CD4-positive, alpha-beta memory T cell (primary cell): ENCODE measurements at regions not wholly inside any gene's neighbourhood (a gene's known extent, or its start where the extent isn't known, plus 50 kb on each side); places are given as distances from the start of the nearest gene placed in this dataset.
A peak's percentile ranks its signal among the peaks of the same experiment; 100 is the strongest.

Source experiments
- CTCF ChIA-PET: fragments of 350-600 bp; sonication (Branson Sonifier 250); formaldehyde crosslinking; loops from one replicate; lab custom pipeline; 2021; ENCODE audit warnings: inconsistent platforms; ENCODE audit not compliant: partially characterized antibody; lab: Charles Lee
- POLR2A ChIA-PET: fragments of 350-600 bp; sonication (Branson Sonifier 250); formaldehyde crosslinking; loops from one replicate; lab custom pipeline; 2021; ENCODE audit not compliant: partially characterized antibody; lab: Charles Lee
- DNase-seq, 5 donors: peaks; one replicate each; pipeline versions ENCODE4 v3.0.0 to v3.0.0-alpha.2; 2020 to 2022; ENCODE audit warnings: mixed read lengths in 1 of 5
- H3K27ac ChIP-seq: one replicate; pipeline ENCODE4 v1.7.0; 2013; ENCODE audit warnings: low read depth, low read length
- H3K27me3 ChIP-seq: 2 replicates; pipeline ENCODE4 v1.7.0; 2013; ENCODE audit warnings: mild to moderate bottlenecking, low read length, moderate library complexity; ENCODE audit not compliant: insufficient read depth
- H3K36me3 ChIP-seq: 2 replicates; pipeline ENCODE4 v1.7.0; 2013; ENCODE audit warnings: mild to moderate bottlenecking, low read length, moderate library complexity; ENCODE audit not compliant: insufficient read depth
- H3K4me1 ChIP-seq: 2 replicates; pipeline ENCODE4 v1.7.0; 2013; ENCODE audit warnings: mild to moderate bottlenecking, low read length, moderate library complexity; ENCODE audit not compliant: insufficient read depth
- H3K4me3 ChIP-seq, 2 donors: one replicate each; pipeline ENCODE4 v1.7.0; 2013; ENCODE audit warnings: low read length in 2 of 2, mild to moderate bottlenecking in 1 of 2
- H3K9me3 ChIP-seq, 2 donors: one replicate each; pipeline ENCODE4 v1.7.0; 2013; ENCODE audit warnings: low read length in 2 of 2, control low read depth in 1 of 2; ENCODE audit not compliant: control insufficient read depth in 1 of 2
- H3K27ac Mint-ChIP-seq, 7 donors: one replicate each; pipeline ENCODE4 v1.8.0; 2020 to 2021; ENCODE audit warnings: mixed read lengths in 7 of 7, mild to moderate bottlenecking in 6 of 7, inconsistent platforms in 3 of 7, moderate library complexity in 3 of 7
- H3K27me3 Mint-ChIP-seq, 2 donors: one replicate each; pipeline ENCODE4 v1.8.0; 2020 to 2021; ENCODE audit warnings: mixed read lengths in 2 of 2
- H3K36me3 Mint-ChIP-seq, 2 donors: one replicate each; pipeline ENCODE4 v1.8.0; 2020 to 2021; ENCODE audit warnings: mixed read lengths in 2 of 2, inconsistent platforms in 1 of 2, mild to moderate bottlenecking in 1 of 2
- H3K4me1 Mint-ChIP-seq, 4 donors: one replicate each; pipeline ENCODE4 v1.8.0; 2020 to 2021; ENCODE audit warnings: mixed read lengths in 4 of 4, mild to moderate bottlenecking in 1 of 4
- H3K4me3 Mint-ChIP-seq, 8 donors: one replicate each; pipeline ENCODE4 v1.8.0; 2020 to 2021; ENCODE audit warnings: mixed read lengths in 8 of 8, mild to moderate bottlenecking in 7 of 8, moderate library complexity in 6 of 8, inconsistent platforms in 3 of 8
- H3K9me3 Mint-ChIP-seq, 8 donors: one replicate each; pipeline ENCODE4 v1.8.0; 2020 to 2021; ENCODE audit warnings: mixed read lengths in 8 of 8, mild to moderate bottlenecking in 5 of 8, inconsistent platforms in 3 of 8, moderate library complexity in 1 of 8
- intact Hi-C: fragments of 100-400 bp; cut with micrococcal nuclease; formaldehyde crosslinking; loops from one replicate; pipeline ENCODE4 v1.15.1; 2023

DNA sequence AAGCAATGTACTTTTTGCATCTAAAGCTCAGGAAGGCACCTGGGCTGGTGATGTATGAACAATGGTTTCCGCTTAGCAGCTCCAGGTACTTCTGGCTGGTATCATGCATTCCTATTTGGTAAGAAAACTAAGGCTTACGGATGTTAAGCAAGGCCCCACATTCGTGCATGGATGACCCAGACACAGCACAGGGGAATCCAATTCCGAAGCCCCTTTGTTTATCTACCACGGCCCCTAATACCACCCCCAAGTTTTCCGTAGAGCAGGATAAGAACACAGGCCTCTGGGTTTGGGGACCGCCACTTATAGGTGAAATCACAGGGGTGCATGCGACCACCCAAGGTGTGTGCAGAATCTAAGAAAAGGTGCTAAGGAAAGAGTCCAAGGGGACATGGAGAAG lies 192.1 kb upstream of the ID2 start:
- intact Hi-C loops = loop anchor here (2.0 to 10.0 kb wide), 3 partner anchors 55 to 345 kb away; partner anchors contain the start of gene KIDINS220
- peaks cover 61% of the 10 kb centered on the region for H3K4me1 ChIP-seq
- Mint-ChIP-seq H3K27me3 (no peaks in the 10 kb centered on the region), H3K4me1 (peaks cover 37 to 69% (median 50%) of the 10 kb centered on the region in 4 donors), H3K9me3 (no peaks in the 10 kb centered on the region), H3K4me3 (peak overlapping the region in 3 of 8 donors; percentile 83 to 93 (median 88)), H3K27ac (peak overlapping the region; percentile 2 to 100 (median 99)), H3K36me3 (no peaks in the 10 kb centered on the region)
- H3K36me3 ChIP-seq = no peaks in the 10 kb centered on the region
- no peak overlapping the region for H3K4me3 ChIP-seq
- DNase-seq = no peak
- CTCF ChIA-PET = interaction anchor here (1.5 to 3.7 kb wide), 3 partner anchors 11 to 193 kb away, joined by 3 to 18 read pairs (median 3); no protein-coding TSS in a partner anchor
- H3K27ac ChIP-seq = peak overlapping the region; percentile 83
- POLR2A ChIA-PET = interaction anchor here (1.2 to 4.0 kb wide), 6 partner anchors 12 to 764 kb away, joined by 5 to 46 read pairs (median 23); partner anchors contain the start of gene ID2
- no peaks in the 10 kb centered on the region for H3K27me3 ChIP-seq
- H3K9me3 ChIP-seq = no peaks in the 10 kb centered on the region

- CTCF ChIA-PET = interaction anchor here (0.7 to 1.6 kb wide), 2 partner anchors 64 to 193 kb away, joined by 3 read pairs; no protein-coding TSS in a partner anchor
- H3K4me1 Mint-ChIP-seq = peaks cover 37 to 68% (median 47%) of the 10 kb centered on the region in 4 donors
- peaks cover 57% of the 10 kb centered on the region for H3K4me1 ChIP-seq
- peak overlapping the region; percentile 83 for H3K27ac ChIP-seq
- intact Hi-C loops = no loop called here
- H3K4me3 ChIP-seq = no peak overlapping the region
- no peaks in the 10 kb centered on the region for H3K36me3 Mint-ChIP-seq
- H3K27ac Mint-ChIP-seq = peak overlapping the region; percentile 43 to 100 (median 99)
- H3K9me3 ChIP-seq = no peaks in the 10 kb centered on the region
- H3K27me3 ChIP-seq = no peaks in the 10 kb centered on the region
- H3K4me3 Mint-ChIP-seq = peak overlapping the region in 3 of 8 donors; percentile 15 to 93 (median 24)
- H3K36me3 ChIP-seq = no peaks in the 10 kb centered on the region
- no peak for DNase-seq
- no peaks in the 10 kb centered on the region for H3K9me3 Mint-ChIP-seq
- no peaks in the 10 kb centered on the region for H3K27me3 Mint-ChIP-seq
- POLR2A ChIA-PET = interaction anchor here (4.0 kb wide), 2 partner anchors 12 to 54 kb away, joined by 29 to 46 read pairs; no protein-coding TSS in a partner anchor
These were observed 191.6 kb upstream of the ID2 start for GRCh38 chr2:8490166-8490721.

DNA sequence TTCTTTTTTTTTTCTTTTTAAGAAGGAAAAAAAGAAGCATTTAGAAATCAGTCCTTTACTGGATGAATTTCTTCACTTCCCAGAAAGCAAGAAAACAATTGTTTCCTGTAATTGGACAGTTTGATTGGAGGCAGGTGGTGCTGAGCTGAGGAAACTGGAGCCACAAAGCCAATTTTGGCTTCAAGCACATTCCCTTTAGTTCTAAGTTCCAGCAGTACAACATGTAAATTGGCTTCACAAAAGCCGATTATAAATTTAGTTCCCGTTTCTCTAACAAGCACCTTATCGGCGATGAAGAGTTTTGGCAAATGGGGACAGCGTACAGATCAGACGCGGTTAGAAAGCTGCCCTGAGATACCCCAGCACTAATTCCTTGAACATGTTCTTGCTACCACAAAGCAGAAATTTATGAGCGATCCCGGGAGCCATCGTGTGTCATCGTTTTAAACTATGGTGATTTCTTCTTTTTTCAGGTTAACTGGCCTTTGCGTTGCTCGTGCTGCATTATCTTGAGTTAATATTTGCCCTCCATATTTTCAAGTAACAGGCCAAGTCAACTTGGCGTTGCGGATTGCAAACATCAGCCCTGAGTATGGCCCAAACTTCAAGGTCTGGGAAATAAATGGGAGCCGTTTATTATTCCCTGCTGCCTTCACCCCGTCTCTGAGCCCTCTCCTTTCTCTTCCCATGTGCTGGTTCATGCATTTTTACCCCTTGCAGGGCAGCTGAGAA lies 190.4 kb upstream of the ID2 start:
- no peaks in the 10 kb centered on the region for H3K36me3 Mint-ChIP-seq
- ChIA-PET POLR2A (interaction anchor here (0.5 to 4.0 kb wide), 2 partner anchors 52 to 168 kb away, joined by 3 to 29 read pairs; no protein-coding TSS in a partner anchor), CTCF (no interaction called here)
- H3K4me1 Mint-ChIP-seq = peaks cover 28 to 61% (median 36%) of the 10 kb centered on the region in 4 donors
- Histone ChIP-seq H3K27me3 (no peaks in the 10 kb centered on the region), H3K4me1 (peaks cover 44% of the 10 kb centered on the region), H3K9me3 (no peaks in the 10 kb centered on the region), H3K36me3 (no peaks in the 10 kb centered on the region), H3K27ac (no peak overlapping the region), H3K4me3 (no peak overlapping the region)
- peak overlapping the region in 4 of 7 donors; percentile 13 to 99 (median 65) for H3K27ac Mint-ChIP-seq
- intact Hi-C loops = no loop called here
- H3K9me3 Mint-ChIP-seq = no peaks in the 10 kb centered on the region
- no peak for DNase-seq
- H3K4me3 Mint-ChIP-seq = no peak overlapping the region
- H3K27me3 Mint-ChIP-seq = no peaks in the 10 kb centered on the region

DNA sequence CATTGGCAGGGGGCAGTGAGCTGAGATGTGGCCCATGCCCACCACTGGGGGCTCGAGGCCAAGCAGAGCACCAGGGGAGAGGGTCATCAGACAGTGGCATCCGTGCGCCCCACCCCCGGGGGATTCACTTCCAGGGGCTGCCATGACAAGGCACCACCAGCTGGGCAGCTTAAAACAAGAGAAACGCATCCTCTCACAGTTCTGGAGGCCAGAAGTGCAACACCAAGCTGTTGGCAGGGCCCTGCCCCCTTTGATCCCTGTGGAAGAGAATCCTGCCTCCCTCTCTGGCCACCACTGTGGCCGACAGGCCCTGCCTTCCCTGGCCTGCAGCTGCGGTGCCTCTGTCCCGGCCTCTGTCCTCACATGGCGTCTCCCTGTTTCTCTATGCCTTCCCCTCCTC lies 187.7 kb upstream of the ID2 start:
- H3K4me3 Mint-ChIP-seq = no peak overlapping the region
- no peak for DNase-seq
- Histone ChIP-seq H3K9me3 (no peaks in the 10 kb centered on the region), H3K27me3 (no peaks in the 10 kb centered on the region), H3K36me3 (no peaks in the 10 kb centered on the region), H3K27ac (no peak overlapping the region), H3K4me1 (peaks cover 19% of the 10 kb centered on the region), H3K4me3 (no peak overlapping the region)
- no peaks in the 10 kb centered on the region for H3K27me3 Mint-ChIP-seq
- no peaks in the 10 kb centered on the region for H3K36me3 Mint-ChIP-seq
- intact Hi-C loops = no loop called here
- ChIA-PET CTCF (no interaction called here), POLR2A (interaction anchor here (0.6 kb wide), 1 partner anchor 1588 kb away, joined by 4 read pairs; no protein-coding TSS in a partner anchor)
- no peaks in the 10 kb centered on the region for H3K9me3 Mint-ChIP-seq
- peaks cover 7 to 38% (median 13%) of the 10 kb centered on the region in 4 donors for H3K4me1 Mint-ChIP-seq
- H3K27ac Mint-ChIP-seq = no peak overlapping the region

DNA sequence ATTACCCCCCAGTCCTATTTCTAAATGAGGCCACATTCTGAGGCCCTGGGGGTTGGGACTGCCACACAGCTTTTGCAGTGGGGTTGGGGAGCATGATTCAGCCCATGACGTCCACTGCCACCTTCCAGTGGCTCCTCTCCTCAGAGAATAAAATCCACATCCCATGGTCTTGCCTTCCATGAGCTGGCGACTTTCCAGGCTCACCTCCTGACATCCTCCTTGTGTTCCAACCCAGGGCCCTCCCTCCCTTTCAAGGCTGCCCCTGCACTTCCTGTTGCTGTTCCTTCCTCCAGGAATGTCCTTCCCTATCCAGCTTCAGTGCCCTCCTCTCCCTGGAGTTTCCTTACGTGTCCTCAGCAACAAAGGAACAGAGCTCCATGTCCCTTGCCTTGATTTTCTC lies 187.3 kb upstream of the ID2 start:
- DNase-seq = no peak
- H3K27me3 ChIP-seq = no peaks in the 10 kb centered on the region
- H3K4me3 Mint-ChIP-seq = no peak overlapping the region

DNA sequence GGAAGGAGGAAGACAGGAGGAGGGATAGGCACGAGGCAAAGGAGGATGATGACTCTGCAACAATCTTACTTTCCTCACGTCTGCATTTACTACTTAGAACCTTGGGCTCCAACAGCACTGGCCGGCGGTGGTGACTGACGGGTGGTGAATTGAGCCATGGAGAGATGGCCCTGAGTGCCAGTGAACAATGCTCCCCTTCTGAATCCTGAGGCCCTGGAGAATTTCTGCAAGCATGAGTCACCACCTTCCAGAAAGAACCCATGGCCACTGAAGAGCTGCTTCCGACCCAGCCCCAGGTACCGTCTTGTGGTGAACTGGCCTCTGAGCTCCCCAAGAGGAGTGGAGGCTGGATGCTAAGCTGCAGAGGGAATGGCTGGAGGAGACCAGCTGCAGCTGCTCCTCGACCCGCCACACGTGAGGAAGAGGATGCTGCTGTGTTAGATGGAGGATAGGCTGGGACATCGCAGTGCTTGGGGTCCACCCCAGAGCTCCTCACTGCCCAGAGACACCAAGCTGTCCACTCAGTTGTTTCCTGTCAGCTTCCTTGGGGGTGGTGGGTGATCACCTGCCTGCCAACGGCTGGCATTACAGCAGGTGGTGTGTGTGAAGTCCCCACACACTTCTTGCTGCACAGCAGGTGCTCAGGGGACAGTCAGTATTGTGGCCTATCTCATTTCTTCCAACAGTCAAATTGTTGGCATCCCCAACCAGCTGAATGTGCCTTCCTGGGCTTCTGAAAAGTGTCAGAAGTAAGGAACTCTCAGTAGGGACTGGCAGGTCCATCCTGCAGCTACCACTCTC lies 186.5 kb upstream of the ID2 start:
- intact Hi-C loops = no loop called here
- no peaks in the 10 kb centered on the region for H3K27me3 ChIP-seq
- peaks cover 7% of the 10 kb centered on the region for H3K4me1 ChIP-seq
- H3K27ac ChIP-seq = no peak overlapping the region
- ChIA-PET POLR2A (interaction anchor here (0.8 kb wide), 1 partner anchor 23 kb away, joined by 3 read pairs; no protein-coding TSS in a partner anchor), CTCF (no interaction called here)
- peaks cover 0 to 26% (median 4%) of the 10 kb centered on the region in 4 donors for H3K4me1 Mint-ChIP-seq
- peak overlapping the region in 2 of 7 donors; percentile 42 to 60 for H3K27ac Mint-ChIP-seq
- no peak overlapping the region for H3K4me3 ChIP-seq
- H3K4me3 Mint-ChIP-seq = no peak overlapping the region
- DNase-seq = no peak
- H3K36me3 ChIP-seq = no peaks in the 10 kb centered on the region
- no peaks in the 10 kb centered on the region for H3K9me3 ChIP-seq
- no peaks in the 10 kb centered on the region for H3K27me3 Mint-ChIP-seq
- H3K9me3 Mint-ChIP-seq = no peaks in the 10 kb centered on the region
- no peaks in the 10 kb centered on the region for H3K36me3 Mint-ChIP-seq

More for the DNA sequence above, 187.3 kb upstream of the ID2 start:
- intact Hi-C loops = no loop called here
- no peak overlapping the region for H3K4me3 ChIP-seq
- H3K4me1 ChIP-seq = peaks cover 15% of the 10 kb centered on the region
- Mint-ChIP-seq H3K27me3 (no peaks in the 10 kb centered on the region), H3K9me3 (no peaks in the 10 kb centered on the region), H3K4me1 (peaks cover 3 to 34% (median 9%) of the 10 kb centered on the region in 4 donors), H3K36me3 (no peaks in the 10 kb centered on the region), H3K27ac (peak overlapping the region in 5 of 7 donors; percentile 8 to 66 (median 61))
- no peaks in the 10 kb centered on the region for H3K36me3 ChIP-seq
- POLR2A ChIA-PET = interaction anchor here (0.8 kb wide), 1 partner anchor 22 kb away, joined by 3 read pairs; no protein-coding TSS in a partner anchor
- H3K27ac ChIP-seq = no peak overlapping the region
- CTCF ChIA-PET = no interaction called here
- H3K9me3 ChIP-seq = no peaks in the 10 kb centered on the region
